ENCODE measurements at regions not wholly inside any gene's neighbourhood (a gene's known extent, or its start where the extent isn't known, plus 50 kb on each side); places are given as distances from the start of the nearest gene placed in this dataset.
"Not testable (repeated sequence)": the region's sequence is repeated elsewhere in the genome, so short reads cannot be mapped to it uniquely, and the experiment has no call there.

DNA sequence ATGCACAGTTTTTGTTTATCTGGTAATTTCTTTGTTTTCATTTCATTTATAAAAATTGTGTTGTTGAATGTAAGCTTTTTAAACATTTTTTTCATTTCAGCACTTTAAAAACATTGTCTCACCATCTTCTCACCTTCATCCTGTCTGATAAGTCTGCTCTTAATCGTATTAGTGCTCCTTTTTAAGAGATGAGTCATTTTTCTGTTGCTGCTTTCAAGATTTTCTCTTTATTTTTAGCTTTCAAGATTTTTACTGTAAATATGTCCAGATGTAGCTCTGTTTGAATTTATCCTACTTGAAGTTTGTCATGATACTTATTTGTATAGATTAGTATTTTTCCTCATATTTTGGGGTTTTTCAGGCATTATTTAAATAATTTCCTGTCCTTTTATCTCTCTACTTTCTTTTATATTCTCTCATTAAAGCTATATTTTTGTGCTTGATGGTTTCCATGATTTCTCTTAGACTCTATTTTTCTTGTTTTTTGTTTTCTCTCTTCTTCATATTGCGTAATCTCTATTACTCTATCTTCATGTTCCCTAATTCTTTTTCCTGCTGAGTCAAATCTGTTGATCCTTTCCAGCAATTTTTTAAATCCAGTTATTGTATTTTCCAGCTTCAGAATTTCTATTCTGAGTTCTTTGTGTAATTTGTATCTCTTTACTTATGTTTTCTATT is 1400.4 kb upstream of the PCDH7 start:
- no peaks in the 10 kb centered on the region for H3K36me3 ChIP-seq (ENCODE audit: insufficient read depth, low read depth, low read length)
- H3K9ac ChIP-seq (ENCODE audit: low read depth, low read length) = no peak overlapping the region
- H3K9me3 ChIP-seq (ENCODE audit: insufficient read depth, low read depth, low read length) = no peaks in the 10 kb centered on the region
- H3K27ac ChIP-seq (ENCODE audit: low read length) = no peak overlapping the region
- no peaks in the 10 kb centered on the region for H3K4me1 ChIP-seq (ENCODE audit: insufficient read depth, low read length)
- H3K4me3 ChIP-seq (ENCODE audit: low read length) = no peak overlapping the region
- no peaks in the 10 kb centered on the region for H3K27me3 ChIP-seq (ENCODE audit: insufficient read depth, low read length)

GRCh38 chr4:29320947-29321620 is 1399.1 kb upstream of the PCDH7 start:
- Histone ChIP-seq H3K9me3 (ENCODE audit: insufficient read depth, low read depth, low read length) (no peaks in the 10 kb centered on the region), H3K9ac (ENCODE audit: low read depth, low read length) (no peak overlapping the region), H3K36me3 (ENCODE audit: insufficient read depth, low read depth, low read length) (no peaks in the 10 kb centered on the region), H3K4me1 (ENCODE audit: insufficient read depth, low read length) (no peaks in the 10 kb centered on the region), H3K27ac (ENCODE audit: low read length) (no peak overlapping the region), H3K27me3 (ENCODE audit: insufficient read depth, low read length) (no peaks in the 10 kb centered on the region), H3K4me3 (ENCODE audit: low read length) (no peak overlapping the region)

GRCh38 chr4:29326004-29326403 is 1394.2 kb upstream of the PCDH7 start:
- H3K4me3 ChIP-seq (ENCODE audit: low read length) = no peak overlapping the region
- no peak overlapping the region for H3K27ac ChIP-seq (ENCODE audit: low read length)
- H3K4me1 ChIP-seq (ENCODE audit: insufficient read depth, low read length) = no peaks in the 10 kb centered on the region
- H3K27me3 ChIP-seq (ENCODE audit: insufficient read depth, low read length) = no peaks in the 10 kb centered on the region
- no peaks in the 10 kb centered on the region for H3K9me3 ChIP-seq (ENCODE audit: insufficient read depth, low read depth, low read length)
- no peaks in the 10 kb centered on the region for H3K36me3 ChIP-seq (ENCODE audit: insufficient read depth, low read depth, low read length)
- no peak overlapping the region for H3K9ac ChIP-seq (ENCODE audit: low read depth, low read length)

- Histone ChIP-seq H3K27me3 (ENCODE audit: insufficient read depth, low read length) (no peaks in the 10 kb centered on the region), H3K36me3 (ENCODE audit: insufficient read depth, low read depth, low read length) (no peaks in the 10 kb centered on the region), H3K4me1 (ENCODE audit: insufficient read depth, low read length) (no peaks in the 10 kb centered on the region), H3K4me3 (ENCODE audit: low read length) (no peak overlapping the region), H3K9me3 (ENCODE audit: insufficient read depth, low read depth, low read length) (no peaks in the 10 kb centered on the region), H3K27ac (ENCODE audit: low read length) (no peak overlapping the region), H3K9ac (ENCODE audit: low read depth, low read length) (no peak overlapping the region)
These were observed 1393.4 kb upstream of the PCDH7 start for GRCh38 chr4:29326816-29327215.

- Histone ChIP-seq H3K4me1 (ENCODE audit: insufficient read depth, low read length) (no peaks in the 10 kb centered on the region), H3K27ac (ENCODE audit: low read length) (no peak overlapping the region), H3K4me3 (ENCODE audit: low read length) (no peak overlapping the region), H3K9ac (ENCODE audit: low read depth, low read length) (no peak overlapping the region), H3K36me3 (ENCODE audit: insufficient read depth, low read depth, low read length) (no peaks in the 10 kb centered on the region), H3K9me3 (ENCODE audit: insufficient read depth, low read depth, low read length) (no peaks in the 10 kb centered on the region), H3K27me3 (ENCODE audit: insufficient read depth, low read length) (no peaks in the 10 kb centered on the region)
These were observed 1383.3 kb upstream of the PCDH7 start for GRCh38 chr4:29336861-29337260.

GRCh38 chr4:29372971-29373370 is 1347.2 kb upstream of the PCDH7 start:
- H3K27ac ChIP-seq (ENCODE audit: low read length) = no peak overlapping the region
- no peak overlapping the region for H3K9ac ChIP-seq (ENCODE audit: low read depth, low read length)
- H3K27me3 ChIP-seq (ENCODE audit: insufficient read depth, low read length) = no peaks in the 10 kb centered on the region
- no peaks in the 10 kb centered on the region for H3K9me3 ChIP-seq (ENCODE audit: insufficient read depth, low read depth, low read length)
- no peaks in the 10 kb centered on the region for H3K36me3 ChIP-seq (ENCODE audit: insufficient read depth, low read depth, low read length)
- no peak overlapping the region for H3K4me3 ChIP-seq (ENCODE audit: low read length)
- H3K4me1 ChIP-seq (ENCODE audit: insufficient read depth, low read length) = peaks cover 8% of the 10 kb centered on the region; the same call in 1 of the 2 replicates

GRCh38 chr4:29375716-29376115 is 1344.5 kb upstream of the PCDH7 start:
- Histone ChIP-seq H3K27me3 (ENCODE audit: insufficient read depth, low read length) (no peaks in the 10 kb centered on the region), H3K9me3 (ENCODE audit: insufficient read depth, low read depth, low read length) (no peaks in the 10 kb centered on the region), H3K4me3 (ENCODE audit: low read length) (no peak overlapping the region), H3K4me1 (ENCODE audit: insufficient read depth, low read length) (peaks cover 8% of the 10 kb centered on the region; the same call in 1 of the 2 replicates), H3K36me3 (ENCODE audit: insufficient read depth, low read depth, low read length) (no peaks in the 10 kb centered on the region), H3K9ac (ENCODE audit: low read depth, low read length) (no peak overlapping the region), H3K27ac (ENCODE audit: low read length) (no peak overlapping the region)

GRCh38 chr4:29378237-29378636 is 1341.9 kb upstream of the PCDH7 start:
- H3K27me3 ChIP-seq (ENCODE audit: insufficient read depth, low read length) = not testable (repeated sequence)

GRCh38 chr4:29390921-29391320 is 1329.2 kb upstream of the PCDH7 start:
- Histone ChIP-seq H3K4me3 (ENCODE audit: low read length) (no peak overlapping the region), H3K9me3 (ENCODE audit: insufficient read depth, low read depth, low read length) (peaks cover 28% of the 10 kb centered on the region), H3K4me1 (ENCODE audit: insufficient read depth, low read length) (no peaks in the 10 kb centered on the region), H3K36me3 (ENCODE audit: insufficient read depth, low read depth, low read length) (no peaks in the 10 kb centered on the region), H3K27me3 (ENCODE audit: insufficient read depth, low read length) (no peaks in the 10 kb centered on the region), H3K9ac (ENCODE audit: low read depth, low read length) (no peak overlapping the region), H3K27ac (ENCODE audit: low read length) (no peak overlapping the region)

More at GRCh38 chr4:29378237-29378636, 1341.9 kb upstream of the PCDH7 start:
- H3K27ac ChIP-seq (ENCODE audit: low read length); H3K9me3 ChIP-seq (ENCODE audit: insufficient read depth, low read depth, low read length); H3K36me3 ChIP-seq (ENCODE audit: insufficient read depth, low read depth, low read length); H3K4me3 ChIP-seq (ENCODE audit: low read length); H3K9ac ChIP-seq (ENCODE audit: low read depth, low read length); H3K4me1 ChIP-seq (ENCODE audit: insufficient read depth, low read length): not testable (repeated sequence)

DNA sequence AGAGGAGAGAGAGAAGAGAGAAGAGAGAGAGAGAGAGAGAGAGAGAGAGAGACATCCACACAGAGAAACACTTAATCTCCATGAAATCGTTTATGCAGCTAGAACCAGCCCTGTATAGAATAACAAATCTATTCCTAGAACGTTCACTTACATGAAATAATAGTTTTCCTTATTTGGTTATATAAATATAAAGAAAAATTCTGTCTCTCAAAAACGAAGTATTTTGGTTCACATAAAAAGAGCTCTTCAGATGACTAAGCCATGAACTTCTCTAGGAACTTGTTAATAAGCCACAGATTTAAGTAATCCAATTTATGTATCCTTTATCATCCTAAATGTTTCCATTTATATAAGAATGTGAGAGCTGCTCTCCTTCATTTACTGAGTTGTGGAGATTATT is 1315.1 kb upstream of the PCDH7 start:
- Histone ChIP-seq H3K36me3 (ENCODE audit: insufficient read depth, low read depth, low read length) (no peaks in the 10 kb centered on the region), H3K9ac (ENCODE audit: low read depth, low read length) (no peak overlapping the region)

GRCh38 chr4:29415771-29416170 is 1304.4 kb upstream of the PCDH7 start:
- Histone ChIP-seq H3K27me3 (ENCODE audit: insufficient read depth, low read length) (no peaks in the 10 kb centered on the region), H3K4me3 (ENCODE audit: low read length) (no peak overlapping the region), H3K9ac (ENCODE audit: low read depth, low read length) (no peak overlapping the region), H3K4me1 (ENCODE audit: insufficient read depth, low read length) (no peaks in the 10 kb centered on the region), H3K27ac (ENCODE audit: low read length) (no peak overlapping the region), H3K36me3 (ENCODE audit: insufficient read depth, low read depth, low read length) (no peaks in the 10 kb centered on the region), H3K9me3 (ENCODE audit: insufficient read depth, low read depth, low read length) (no peaks in the 10 kb centered on the region)

More for the DNA sequence above, 1315.1 kb upstream of the PCDH7 start:
- H3K4me3 ChIP-seq (ENCODE audit: low read length) = no peak overlapping the region
- H3K4me1 ChIP-seq (ENCODE audit: insufficient read depth, low read length) = no peaks in the 10 kb centered on the region
- no peak overlapping the region for H3K27ac ChIP-seq (ENCODE audit: low read length)
- H3K9me3 ChIP-seq (ENCODE audit: insufficient read depth, low read depth, low read length) = no peaks in the 10 kb centered on the region
- H3K27me3 ChIP-seq (ENCODE audit: insufficient read depth, low read length) = no peaks in the 10 kb centered on the region

Measured in iPS-20b (cell line).